Esophagus muscularis mucosa (tissue), 4 donors: ENCODE measurements at regions not wholly inside any gene's neighbourhood (a gene's known extent, or its start where the extent isn't known, plus 50 kb on each side); places are given as distances from the start of the nearest gene placed in this dataset.

ENCODE experiments used
- EP300 ChIP-seq: sonication (generic); formaldehyde crosslinking; IDR thresholded peaks from one replicate; pipeline ENCODE4 v1.6.1; 2017; ENCODE audit warnings: antibody characterized with exemption
- POLR2A ChIP-seq: fragments of 450-650 bp; IDR thresholded peaks from one replicate; pipeline ENCODE4 v1.6.1; 2017; ENCODE audit warnings: antibody characterized with exemption, moderate library complexity, mild to moderate bottlenecking, low read depth
- TF ChIP-seq, protein P1 (sequence below), 3 experiments: fragments of 200-600 bp in 2 of 3; fragments of 450-650 bp in 1 of 3; sonication (generic) in 2 of 3; IDR thresholded peaks; one replicate each; pipeline ENCODE4 v1.5.1; 2017 to 2019; ENCODE audit warnings: antibody characterized with exemption in 3 of 3, mild to moderate bottlenecking in 2 of 3, moderate library complexity in 1 of 3

DNA sequence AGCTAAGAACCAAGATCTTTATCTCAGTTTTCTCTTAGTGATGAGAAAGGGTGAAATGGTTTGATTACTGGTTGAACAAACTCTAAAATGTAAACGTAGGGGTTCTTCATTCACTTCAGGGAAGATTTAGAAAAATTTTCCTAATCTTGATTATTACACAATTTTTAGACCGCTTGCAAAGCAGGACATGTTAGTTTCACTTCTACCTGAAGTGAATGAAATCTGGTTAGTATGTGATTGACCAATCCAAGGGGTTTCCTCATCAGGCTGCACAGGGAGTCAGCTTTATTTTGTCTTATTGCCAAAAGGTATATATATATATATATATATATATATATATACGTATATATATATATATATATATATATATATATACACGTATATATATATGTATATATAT, 740.4 kb downstream of the TUSC7 start:
- TF ChIP-seq, protein P1, sequence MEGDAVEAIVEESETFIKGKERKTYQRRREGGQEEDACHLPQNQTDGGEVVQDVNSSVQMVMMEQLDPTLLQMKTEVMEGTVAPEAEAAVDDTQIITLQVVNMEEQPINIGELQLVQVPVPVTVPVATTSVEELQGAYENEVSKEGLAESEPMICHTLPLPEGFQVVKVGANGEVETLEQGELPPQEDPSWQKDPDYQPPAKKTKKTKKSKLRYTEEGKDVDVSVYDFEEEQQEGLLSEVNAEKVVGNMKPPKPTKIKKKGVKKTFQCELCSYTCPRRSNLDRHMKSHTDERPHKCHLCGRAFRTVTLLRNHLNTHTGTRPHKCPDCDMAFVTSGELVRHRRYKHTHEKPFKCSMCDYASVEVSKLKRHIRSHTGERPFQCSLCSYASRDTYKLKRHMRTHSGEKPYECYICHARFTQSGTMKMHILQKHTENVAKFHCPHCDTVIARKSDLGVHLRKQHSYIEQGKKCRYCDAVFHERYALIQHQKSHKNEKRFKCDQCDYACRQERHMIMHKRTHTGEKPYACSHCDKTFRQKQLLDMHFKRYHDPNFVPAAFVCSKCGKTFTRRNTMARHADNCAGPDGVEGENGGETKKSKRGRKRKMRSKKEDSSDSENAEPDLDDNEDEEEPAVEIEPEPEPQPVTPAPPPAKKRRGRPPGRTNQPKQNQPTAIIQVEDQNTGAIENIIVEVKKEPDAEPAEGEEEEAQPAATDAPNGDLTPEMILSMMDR (IDR thresholded peaks at IDR 0.05) = no peak
- TF ChIP-seq POLR2A = no peak
- no peak for TF ChIP-seq EP300
